ENCODE measurements at regions not wholly inside any gene's neighbourhood (a gene's known extent, or its start where the extent isn't known, plus 50 kb on each side); places are given as distances from the start of the nearest gene placed in this dataset.

DNA sequence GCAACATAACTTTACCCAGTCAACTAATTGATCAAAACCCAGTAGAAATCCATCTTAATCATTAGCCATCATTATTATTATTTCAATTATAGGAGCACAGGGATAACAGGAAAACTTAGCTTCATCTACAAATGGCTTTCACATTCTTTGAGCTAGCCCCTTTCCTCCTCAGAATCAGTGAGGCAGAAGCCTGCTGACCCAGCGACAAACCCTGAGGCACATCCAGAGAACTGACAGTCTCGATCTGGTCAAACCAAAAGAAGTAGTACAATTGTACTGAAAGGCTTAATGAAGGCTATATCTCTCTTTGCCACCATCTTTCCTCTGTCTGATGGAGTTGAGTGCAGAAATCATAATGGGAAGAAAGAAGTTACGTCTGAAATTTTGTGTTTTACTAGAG is 109.8 kb upstream of the ARID2 start:
- TF ChIP-seq RAD21 (conservative IDR thresholded peaks at IDR 0.05) = no peak
- Histone ChIP-seq H3K79me2 (replicated peaks; ENCODE audit: insufficient read depth, low read length) (no peaks in the 10 kb centered on the region), H3K27ac (ENCODE audit: low read length) (no peak overlapping the region), H3K4me2 (ENCODE audit: low read length) (no peak overlapping the region), H2AFZ (ENCODE audit: low read depth, low read length) (no peak overlapping the region), H3K27me3 (ENCODE audit: insufficient read depth, low read depth, low read length) (no peaks in the 10 kb centered on the region), H3F3A (ENCODE audit: insufficient read depth, low read length, poor library complexity, severe bottlenecking) (no peaks in the 10 kb centered on the region), H3K9me3 (ENCODE audit: low read length) (no peaks in the 10 kb centered on the region), H3K9me2 (ENCODE audit: insufficient read depth, low read length) (no peaks in the 10 kb centered on the region), H3K4me3 (ENCODE audit: low read length) (no peak overlapping the region), H3K9ac (ENCODE audit: low read length) (no peak overlapping the region), H4K20me1 (ENCODE audit: insufficient read depth) (no peaks in the 10 kb centered on the region), H3K36me3 (ENCODE audit: insufficient read depth, low read length) (no peaks in the 10 kb centered on the region)

DNA sequence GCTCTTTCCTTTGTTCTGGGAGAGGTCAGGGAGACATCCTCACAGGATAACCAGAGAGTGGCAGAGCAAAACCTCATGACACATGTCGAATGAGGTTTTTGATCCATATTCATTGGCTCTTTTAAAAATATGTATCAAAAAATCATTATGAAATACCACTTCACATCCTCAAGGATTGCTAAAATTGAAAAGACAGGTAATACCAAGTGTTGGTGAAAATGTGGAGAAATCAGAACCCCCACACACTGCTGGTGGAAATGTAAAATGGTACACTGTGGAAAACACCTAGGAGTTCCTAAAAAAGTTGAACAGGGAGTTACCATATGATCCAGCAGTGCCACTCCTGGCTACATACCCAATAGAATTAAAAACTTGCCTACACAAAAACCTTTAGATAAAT is 107.8 kb upstream of the ARID2 start:
- no peaks in the 10 kb centered on the region for H3K36me3 ChIP-seq (ENCODE audit: insufficient read depth, low read length)
- TF ChIP-seq MXI1 (conservative IDR thresholded peaks at IDR 0.05; ENCODE audit: poor library complexity, severe bottlenecking) (no peak), POLR2AphosphoS5 (IDR thresholded peaks at IDR 0.05) (no peak), EZH2 (IDR thresholded peaks at IDR 0.05; ENCODE audit: borderline replicate concordance, insufficient read depth, low read length, poor library complexity, severe bottlenecking) (no peak), SMC3 (conservative IDR thresholded peaks at IDR 0.05; ENCODE audit: poor library complexity) (no peak), RAD21 (conservative IDR thresholded peaks at IDR 0.05) (no peak), TAF1 (IDR thresholded peaks at IDR 0.05; ENCODE audit: low read depth) (no peak), EP300 (conservative IDR thresholded peaks at IDR 0.05; ENCODE audit: poor library complexity, severe bottlenecking) (no peak)
- TF ChIP-seq, protein P1, sequence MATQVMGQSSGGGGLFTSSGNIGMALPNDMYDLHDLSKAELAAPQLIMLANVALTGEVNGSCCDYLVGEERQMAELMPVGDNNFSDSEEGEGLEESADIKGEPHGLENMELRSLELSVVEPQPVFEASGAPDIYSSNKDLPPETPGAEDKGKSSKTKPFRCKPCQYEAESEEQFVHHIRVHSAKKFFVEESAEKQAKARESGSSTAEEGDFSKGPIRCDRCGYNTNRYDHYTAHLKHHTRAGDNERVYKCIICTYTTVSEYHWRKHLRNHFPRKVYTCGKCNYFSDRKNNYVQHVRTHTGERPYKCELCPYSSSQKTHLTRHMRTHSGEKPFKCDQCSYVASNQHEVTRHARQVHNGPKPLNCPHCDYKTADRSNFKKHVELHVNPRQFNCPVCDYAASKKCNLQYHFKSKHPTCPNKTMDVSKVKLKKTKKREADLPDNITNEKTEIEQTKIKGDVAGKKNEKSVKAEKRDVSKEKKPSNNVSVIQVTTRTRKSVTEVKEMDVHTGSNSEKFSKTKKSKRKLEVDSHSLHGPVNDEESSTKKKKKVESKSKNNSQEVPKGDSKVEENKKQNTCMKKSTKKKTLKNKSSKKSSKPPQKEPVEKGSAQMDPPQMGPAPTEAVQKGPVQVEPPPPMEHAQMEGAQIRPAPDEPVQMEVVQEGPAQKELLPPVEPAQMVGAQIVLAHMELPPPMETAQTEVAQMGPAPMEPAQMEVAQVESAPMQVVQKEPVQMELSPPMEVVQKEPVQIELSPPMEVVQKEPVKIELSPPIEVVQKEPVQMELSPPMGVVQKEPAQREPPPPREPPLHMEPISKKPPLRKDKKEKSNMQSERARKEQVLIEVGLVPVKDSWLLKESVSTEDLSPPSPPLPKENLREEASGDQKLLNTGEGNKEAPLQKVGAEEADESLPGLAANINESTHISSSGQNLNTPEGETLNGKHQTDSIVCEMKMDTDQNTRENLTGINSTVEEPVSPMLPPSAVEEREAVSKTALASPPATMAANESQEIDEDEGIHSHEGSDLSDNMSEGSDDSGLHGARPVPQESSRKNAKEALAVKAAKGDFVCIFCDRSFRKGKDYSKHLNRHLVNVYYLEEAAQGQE (IDR thresholded peaks at IDR 0.05; ENCODE audit: borderline replicate concordance) = no peak
- TF ChIP-seq, protein P2, sequence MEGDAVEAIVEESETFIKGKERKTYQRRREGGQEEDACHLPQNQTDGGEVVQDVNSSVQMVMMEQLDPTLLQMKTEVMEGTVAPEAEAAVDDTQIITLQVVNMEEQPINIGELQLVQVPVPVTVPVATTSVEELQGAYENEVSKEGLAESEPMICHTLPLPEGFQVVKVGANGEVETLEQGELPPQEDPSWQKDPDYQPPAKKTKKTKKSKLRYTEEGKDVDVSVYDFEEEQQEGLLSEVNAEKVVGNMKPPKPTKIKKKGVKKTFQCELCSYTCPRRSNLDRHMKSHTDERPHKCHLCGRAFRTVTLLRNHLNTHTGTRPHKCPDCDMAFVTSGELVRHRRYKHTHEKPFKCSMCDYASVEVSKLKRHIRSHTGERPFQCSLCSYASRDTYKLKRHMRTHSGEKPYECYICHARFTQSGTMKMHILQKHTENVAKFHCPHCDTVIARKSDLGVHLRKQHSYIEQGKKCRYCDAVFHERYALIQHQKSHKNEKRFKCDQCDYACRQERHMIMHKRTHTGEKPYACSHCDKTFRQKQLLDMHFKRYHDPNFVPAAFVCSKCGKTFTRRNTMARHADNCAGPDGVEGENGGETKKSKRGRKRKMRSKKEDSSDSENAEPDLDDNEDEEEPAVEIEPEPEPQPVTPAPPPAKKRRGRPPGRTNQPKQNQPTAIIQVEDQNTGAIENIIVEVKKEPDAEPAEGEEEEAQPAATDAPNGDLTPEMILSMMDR (IDR thresholded peaks at IDR 0.05; ENCODE audit: poor library complexity, severe bottlenecking) = no peak
- H2AFZ ChIP-seq (ENCODE audit: low read depth, low read length) = no peak overlapping the region
- H3K4me3 ChIP-seq (ENCODE audit: low read length) = no peak overlapping the region
- no peaks in the 10 kb centered on the region for H3F3A ChIP-seq (ENCODE audit: insufficient read depth, low read length, poor library complexity, severe bottlenecking)
- no peaks in the 10 kb centered on the region for H4K20me1 ChIP-seq (ENCODE audit: insufficient read depth)
- H3K79me2 ChIP-seq (replicated peaks; ENCODE audit: insufficient read depth, low read length) = no peaks in the 10 kb centered on the region
- no peak overlapping the region for H3K9ac ChIP-seq (ENCODE audit: low read length)
- H3K27ac ChIP-seq (ENCODE audit: low read length) = no peak overlapping the region
- H3K9me3 ChIP-seq (ENCODE audit: low read length) = no peaks in the 10 kb centered on the region
- no peaks in the 10 kb centered on the region for H3K27me3 ChIP-seq (ENCODE audit: insufficient read depth, low read depth, low read length)
- H3K4me2 ChIP-seq (ENCODE audit: low read length) = no peak overlapping the region
- no peaks in the 10 kb centered on the region for H3K9me2 ChIP-seq (ENCODE audit: insufficient read depth, low read length)

All from neural cell (in vitro differentiated cells).